GOT3 (cell line): ENCODE measurements at regions not wholly inside any gene's neighbourhood (a gene's known extent, or its start where the extent isn't known, plus 50 kb on each side); places are given as distances from the start of the nearest gene placed in this dataset.

Source experiments
- DNase-seq: peaks from one replicate; lab custom pipeline; 2025; ENCODE audit warnings: mixed read lengths; lab: John Stamatoyannopoulos, UW

- DNase-seq = no peak
Observed at GRCh38 chr10:78319841-78320240, 286.2 kb downstream of the RPS24 start.

DNA sequence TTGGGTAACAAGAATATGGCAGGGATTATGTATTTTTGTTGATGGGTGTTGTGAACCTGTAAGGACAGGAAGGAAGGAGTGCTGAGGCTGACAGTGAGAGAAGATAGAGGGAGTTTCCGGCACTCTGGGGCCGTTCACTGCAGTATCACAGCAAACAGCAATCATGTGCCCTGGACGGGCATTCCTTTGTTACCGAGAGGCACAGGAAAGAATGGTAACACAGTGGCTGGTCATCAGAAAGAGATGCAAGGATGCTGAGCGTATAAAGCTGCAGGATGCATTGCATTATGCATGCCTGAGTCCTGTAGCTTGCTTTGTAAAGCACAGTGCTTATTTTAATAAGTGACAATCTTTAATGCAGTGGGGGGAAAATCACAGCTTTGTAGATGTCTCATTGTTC, 286.8 kb downstream of the RPS24 start:
- no peak for DNase-seq

DNA sequence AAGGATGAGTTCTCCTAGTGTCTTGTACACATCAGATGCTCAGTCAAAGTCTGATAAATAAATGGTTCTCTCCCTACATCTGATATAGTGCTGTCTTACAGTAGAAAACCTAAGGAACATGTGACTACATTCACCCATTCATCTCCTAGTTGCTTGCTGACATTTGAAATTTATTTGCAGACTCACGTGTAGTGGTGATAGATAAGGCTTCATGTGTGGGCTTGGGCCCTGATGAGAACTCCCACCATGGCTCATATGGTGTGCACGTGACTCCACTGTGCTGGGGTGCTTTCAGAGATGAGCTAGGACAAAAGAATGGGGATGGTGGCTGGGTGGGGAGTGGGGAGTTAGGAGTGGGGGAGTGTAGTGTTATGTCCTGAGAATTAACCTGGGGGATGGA, 287.3 kb downstream of the RPS24 start:
- no peak for DNase-seq

- no peak for DNase-seq
Observed at GRCh38 chr10:78321500-78321899, 287.8 kb downstream of the RPS24 start.

GRCh38 chr10:78326372-78326771, 292.7 kb downstream of the RPS24 start:
- DNase-seq = no peak

- no peak for DNase-seq
Observed at GRCh38 chr10:78327778-78328591, 294.3 kb downstream of the RPS24 start.

GRCh38 chr10:78328592-78329404, 295.1 kb downstream of the RPS24 start:
- no peak for DNase-seq

- DNase-seq = no peak
Observed at GRCh38 chr10:78330884-78331283, 297.2 kb downstream of the RPS24 start.

DNA sequence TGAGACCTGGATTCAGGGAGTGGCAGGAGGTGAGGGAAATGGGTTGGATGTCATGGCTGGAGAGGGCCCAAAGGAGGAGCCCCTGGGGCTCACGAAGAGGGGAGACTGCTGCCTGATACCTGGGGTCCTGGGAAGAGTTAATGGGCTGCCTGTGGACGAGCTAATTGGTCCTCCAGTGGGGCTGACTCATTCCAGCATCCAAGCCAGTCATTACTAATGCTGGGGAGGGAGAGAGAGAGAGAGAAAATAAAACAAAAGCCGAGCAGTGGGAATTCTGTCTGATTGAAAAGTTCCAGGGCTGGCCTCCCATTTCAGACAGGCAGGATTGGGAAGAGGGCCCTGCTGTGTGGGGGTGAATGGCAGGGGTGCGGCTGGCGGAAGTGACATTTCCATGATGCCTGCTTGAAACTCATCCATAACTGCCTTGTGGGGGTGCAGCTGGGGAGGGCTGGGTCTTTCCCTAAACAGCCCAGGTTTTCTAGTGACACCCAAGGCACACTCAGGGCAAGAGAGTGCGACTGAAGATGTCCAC, 297.8 kb downstream of the RPS24 start:
- no peak for DNase-seq

GRCh38 chr10:78332012-78332411, 298.3 kb downstream of the RPS24 start:
- no peak for DNase-seq

GRCh38 chr10:78332657-78333056, 299.0 kb downstream of the RPS24 start:
- no peak for DNase-seq

DNA sequence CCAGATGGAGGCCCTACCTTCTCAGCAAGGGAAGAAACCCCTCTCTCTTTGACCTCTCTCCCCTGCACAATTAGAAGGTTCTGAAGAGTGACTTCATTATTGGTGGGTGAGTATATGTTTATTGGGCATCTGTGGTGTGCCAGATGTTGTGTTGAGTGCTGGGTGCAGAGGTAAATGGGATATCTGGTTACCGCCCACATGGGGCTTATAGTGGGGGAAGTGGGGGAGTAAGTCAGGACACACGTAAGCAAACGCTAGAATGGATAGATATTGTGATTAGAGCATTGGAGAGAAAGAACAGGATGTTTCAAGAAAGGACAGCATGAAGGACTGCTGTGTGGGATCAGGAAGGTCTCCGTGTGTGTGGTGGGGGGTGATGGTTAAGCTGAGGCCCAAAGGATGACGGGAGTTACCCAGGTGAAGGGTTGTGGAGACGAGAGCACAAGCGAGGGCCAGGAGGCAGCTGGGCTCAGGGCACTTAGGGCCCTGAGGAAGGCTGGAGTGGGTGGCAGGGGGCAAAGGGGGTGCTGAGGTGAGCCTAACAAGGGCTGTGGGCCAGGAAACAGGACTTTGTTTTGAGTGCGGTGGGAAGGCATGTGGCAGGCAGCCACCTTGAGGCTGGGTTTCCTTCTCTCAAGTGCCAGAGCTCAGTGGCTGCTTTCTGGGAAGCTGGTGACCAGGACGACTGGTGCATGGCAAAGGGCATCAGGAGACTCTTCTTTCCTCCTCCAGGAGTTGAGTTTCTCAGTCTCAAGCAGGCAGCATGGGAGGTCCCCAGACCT, 299.9 kb downstream of the RPS24 start:
- DNase-seq = no peak

- no peak for DNase-seq
Observed at GRCh38 chr10:78335371-78335690, 301.7 kb downstream of the RPS24 start.

GRCh38 chr10:78335691-78336401, 302.2 kb downstream of the RPS24 start:
- DNase-seq = no peak

DNA sequence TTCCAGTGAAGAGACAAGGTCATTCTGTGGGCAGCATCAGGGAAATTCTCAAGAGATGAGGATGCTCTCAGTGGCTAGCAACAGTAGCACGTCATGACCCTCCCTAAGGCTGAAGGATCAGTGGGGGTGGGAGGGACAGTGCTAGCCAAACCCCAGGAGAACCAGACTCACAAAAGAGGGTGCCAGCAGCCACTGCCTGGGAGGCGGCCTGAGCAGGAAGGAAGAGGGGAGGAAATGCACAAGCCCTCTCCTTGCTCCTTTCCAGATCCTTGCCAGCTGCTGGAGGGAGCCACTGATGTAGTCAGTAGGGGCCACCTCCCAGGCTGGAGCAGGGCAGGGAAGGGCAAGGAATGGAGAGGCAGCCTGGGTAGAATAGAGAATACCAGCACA, 302.7 kb downstream of the RPS24 start:
- DNase-seq = no peak

DNA sequence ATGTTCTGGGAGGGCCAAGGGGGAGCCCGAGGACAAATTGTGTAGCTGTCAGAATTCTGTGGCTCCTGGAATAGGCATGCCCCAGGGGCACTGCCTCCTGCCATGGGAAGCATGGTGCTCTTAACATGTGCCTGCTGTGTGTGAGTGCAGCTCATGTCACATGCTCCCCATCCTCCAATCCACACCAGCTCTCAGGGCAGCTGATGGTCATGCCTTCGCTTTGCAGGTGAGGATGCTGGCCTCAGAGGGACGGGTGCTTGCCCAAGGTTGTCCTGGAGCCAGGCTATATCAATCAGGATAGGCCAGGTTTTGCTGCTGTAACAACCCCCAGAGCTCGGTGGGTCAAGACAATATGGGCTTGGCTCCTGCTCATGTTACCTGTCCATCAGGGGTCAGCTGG, 303.4 kb downstream of the RPS24 start:
- DNase-seq = no peak

GRCh38 chr10:78337646-78338391, 304.2 kb downstream of the RPS24 start:
- DNase-seq = no peak

DNA sequence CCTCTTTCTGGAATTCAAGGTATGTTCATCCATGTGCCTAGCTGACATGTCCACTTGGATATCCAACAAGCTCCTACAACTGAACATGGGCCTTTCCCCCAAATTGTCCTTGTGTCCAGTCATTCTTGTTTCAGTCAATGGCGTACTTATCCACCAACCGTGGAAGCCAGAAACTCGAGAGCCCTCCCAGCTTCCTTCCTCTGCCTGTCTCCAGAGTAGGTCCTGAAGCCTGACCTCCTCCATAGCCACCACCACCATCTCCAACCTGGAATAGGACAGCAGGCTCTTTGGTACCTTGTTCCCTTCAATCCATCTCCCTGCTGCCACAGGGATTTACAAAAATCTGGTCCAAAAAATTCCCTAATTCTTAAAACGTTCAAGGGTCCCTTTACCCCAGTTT, 305.1 kb downstream of the RPS24 start:
- DNase-seq = no peak

DNA sequence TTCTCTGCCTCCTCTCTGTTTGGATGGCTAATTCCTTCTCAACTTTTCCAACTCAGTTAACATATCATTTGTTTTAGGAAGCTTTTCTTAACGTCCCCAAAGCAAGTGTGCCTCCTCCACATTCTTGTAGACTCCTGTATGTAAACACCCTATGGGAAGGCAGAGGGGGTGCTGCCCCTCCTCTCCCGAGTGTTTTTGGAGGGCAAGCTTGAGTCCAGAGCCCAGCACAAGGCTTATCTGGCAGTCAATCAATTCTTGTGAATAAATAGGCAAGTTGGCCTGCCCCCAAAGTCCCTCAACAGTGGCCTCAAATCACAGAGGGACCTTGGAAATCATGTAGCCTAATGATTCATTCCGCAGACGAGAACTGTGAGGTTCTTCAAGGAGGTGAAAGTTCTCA, 305.6 kb downstream of the RPS24 start:
- DNase-seq = no peak

DNA sequence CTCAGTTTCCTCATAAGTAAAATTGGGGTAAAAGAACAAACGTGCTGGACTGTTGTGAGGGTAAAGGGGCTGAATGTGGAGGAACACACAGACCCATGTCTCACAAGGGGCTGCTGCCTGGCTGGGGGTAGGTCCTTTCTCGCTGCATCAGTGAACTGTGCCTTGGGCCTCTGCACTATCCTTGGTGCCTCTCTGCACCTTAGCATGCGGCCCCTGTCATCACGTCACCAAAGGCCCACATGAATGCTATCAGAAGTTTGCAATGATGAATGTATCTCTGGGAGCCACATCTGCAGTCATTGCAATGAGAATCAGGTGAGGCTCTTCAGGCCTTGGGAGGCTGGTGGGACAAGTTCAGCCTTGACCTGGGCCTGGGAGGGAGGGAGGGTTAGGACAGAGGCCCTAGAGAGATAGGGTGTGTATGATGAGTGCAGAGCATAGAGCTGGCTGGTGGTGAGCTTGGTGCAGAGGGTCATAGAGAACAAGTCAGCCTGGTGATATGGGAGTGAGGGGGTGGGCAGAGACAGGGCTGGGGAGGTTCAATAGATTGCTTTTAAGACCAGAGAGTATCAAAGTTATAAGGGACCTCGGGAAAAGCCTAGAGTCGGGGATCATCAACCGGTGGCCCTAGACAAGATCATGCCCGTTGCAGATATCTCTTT, 308.4 kb downstream of the RPS24 start:
- no peak for DNase-seq
